ENCODE measurements at regions not wholly inside any gene's neighbourhood (a gene's known extent, or its start where the extent isn't known, plus 50 kb on each side); places are given as distances from the start of the nearest gene placed in this dataset.

GRCh38 chr5:115355095-115355494 lies 58.6 kb upstream of the CCDC112 start:
- TF ChIP-seq NFE2L2 (IDR thresholded peaks at IDR 0.05; ENCODE audit: low read depth, low read length) = no peak
- TF ChIP-seq ELK1 (IDR thresholded peaks at IDR 0.05; ENCODE audit: borderline replicate concordance, low read depth, low read length) = no peak
- TF ChIP-seq FOS (IDR thresholded peaks at IDR 0.05; ENCODE audit: low read depth, low read length) = no peak
- no peak for TF ChIP-seq MXI1 (IDR thresholded peaks at IDR 0.05; ENCODE audit: borderline replicate concordance, low read depth, low read length)
- no peak for TF ChIP-seq RCOR1 (IDR thresholded peaks at IDR 0.05; ENCODE audit: insufficient replicate concordance, low read length)
- no peak for TF ChIP-seq RFX5 (IDR thresholded peaks at IDR 0.05; ENCODE audit: low read depth, low read length)
- TF ChIP-seq CHD1 (IDR thresholded peaks at IDR 0.05; ENCODE audit: low read depth, low read length) = no peak
- TF ChIP-seq, protein P1, sequence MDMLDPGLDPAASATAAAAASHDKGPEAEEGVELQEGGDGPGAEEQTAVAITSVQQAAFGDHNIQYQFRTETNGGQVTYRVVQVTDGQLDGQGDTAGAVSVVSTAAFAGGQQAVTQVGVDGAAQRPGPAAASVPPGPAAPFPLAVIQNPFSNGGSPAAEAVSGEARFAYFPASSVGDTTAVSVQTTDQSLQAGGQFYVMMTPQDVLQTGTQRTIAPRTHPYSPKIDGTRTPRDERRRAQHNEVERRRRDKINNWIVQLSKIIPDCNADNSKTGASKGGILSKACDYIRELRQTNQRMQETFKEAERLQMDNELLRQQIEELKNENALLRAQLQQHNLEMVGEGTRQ (IDR thresholded peaks at IDR 0.05; ENCODE audit: low read depth, low read length) = no peak
- TF ChIP-seq MAFK (IDR thresholded peaks at IDR 0.05; ENCODE audit: low read depth, low read length) = no peak
- TF ChIP-seq SMC3 (IDR thresholded peaks at IDR 0.05; ENCODE audit: low read depth, low read length) = no peak
- H2AFZ ChIP-seq (replicated peaks; ENCODE audit: low read length, poor library complexity) = no peak overlapping the region
- in situ Hi-C loops (cut with MboI; ENCODE audit: low sequenced_read_pairs) = no loop called here
- no peaks in the 10 kb centered on the region for H3K9me3 ChIP-seq (ENCODE audit: control insufficient read depth, insufficient read depth, low read length)
- no peaks in the 10 kb centered on the region for H3K27me3 ChIP-seq (ENCODE audit: control insufficient read depth, insufficient read depth, low read length)
- H3K79me1 ChIP-seq (ENCODE audit: low read depth in 1 of 2, low read length in 2 of 2) = no peaks in the 10 kb centered on the region
- no peak overlapping the region for H4K8ac ChIP-seq (ENCODE audit: low read depth in 2 of 2, low read length in 2 of 2)
- BruUV-seq (replicated peaks) = no TSS peak
- H2BK5ac ChIP-seq (ENCODE audit: low read depth, low read length, poor library complexity, severe bottlenecking) = no peak overlapping the region
- no peak overlapping the region for H2BK20ac ChIP-seq (ENCODE audit: low read depth, low read length)
- H2BK15ac ChIP-seq (ENCODE audit: low read depth, low read length) = no peak overlapping the region
- H3K9ac ChIP-seq (ENCODE audit: low read depth, low read length) = no peak overlapping the region
- no peak overlapping the region for H2BK120ac ChIP-seq (ENCODE audit: low read depth, low read length)
- H3K23ac ChIP-seq (ENCODE audit: low read depth, low read length) = no peak overlapping the region
- ChIA-PET POLR2A (ENCODE audit: unreplicated experiment) (no interaction called here), CTCF (no interaction called here)
- no peak overlapping the region for H4K5ac ChIP-seq (ENCODE audit: low read depth, low read length)
- no peaks in the 10 kb centered on the region for H4K20me1 ChIP-seq (ENCODE audit: insufficient read depth, low read length)
- no CpG with 5 or more reads among the region's 1 CpG for WGBS, 2 experiments (ENCODE audit: extremely low coverage in 2 of 2, insufficient read length in 1 of 2)
- H4K91ac ChIP-seq (ENCODE audit: insufficient read depth, low read depth, low read length) = no peak overlapping the region
- no peak overlapping the region for H3K27ac ChIP-seq (ENCODE audit: insufficient read depth, low read length)
- dilution Hi-C loops (cut with HindIII; ENCODE audit: low sequenced_read_pairs, unreplicated experiment) = no loop called here
- H2AK9ac ChIP-seq (replicated peaks; ENCODE audit: low read depth, low read length, poor library complexity) = no peak overlapping the region
- H3K4me3 ChIP-seq (ENCODE audit: insufficient read depth, low read depth, low read length) = no peak overlapping the region
- no peak overlapping the region for H3K14ac ChIP-seq (replicated peaks; ENCODE audit: low read depth, low read length)
- H3K56ac ChIP-seq (ENCODE audit: extremely low read depth, insufficient read depth, low read length) = no peak overlapping the region
- intact Hi-C loops (cut with micrococcal nuclease) = no loop called here
- H2AK5ac ChIP-seq (ENCODE audit: low read depth, low read length) = no peak overlapping the region
- H3K9me1 ChIP-seq (ENCODE audit: insufficient read depth, low read length) = peaks cover 5% of the 10 kb centered on the region; the same call in 1 of the 2 replicates
- H3K36me3 ChIP-seq (ENCODE audit: control insufficient read depth, insufficient read depth, low read length) = no peaks in the 10 kb centered on the region
- DNase-seq = no peak
- peaks cover 5% of the 10 kb centered on the region for H3K4me1 ChIP-seq (ENCODE audit: control insufficient read depth, insufficient read depth, low read length)
- no peak for ATAC-seq (ENCODE audit: low read depth)
- no peak overlapping the region for H3K4ac ChIP-seq (ENCODE audit: low read depth, low read length)
- no peak overlapping the region for H3K18ac ChIP-seq (ENCODE audit: low read depth, low read length)
- no peak overlapping the region for H3K4me2 ChIP-seq (ENCODE audit: low read depth, low read length)

Data from IMR-90 (cell line).